Colonic mucosa (tissue), 4 donors: ENCODE measurements at regions not wholly inside any gene's neighbourhood (a gene's known extent, or its start where the extent isn't known, plus 50 kb on each side); places are given as distances from the start of the nearest gene placed in this dataset.

Source experiments
- DNase-seq: peaks from one replicate; pipeline ENCODE4 v3.0.0-alpha.2; 2020
- H3K27ac ChIP-seq: fragments of 200-600 bp; one replicate; pipeline ENCODE4 v1.8.0; 2021
- H3K27me3 ChIP-seq: fragments of 200-600 bp; one replicate; pipeline ENCODE4 v1.8.0; 2021
- H3K36me3 ChIP-seq: fragments of 200-600 bp; one replicate; pipeline ENCODE4 v1.8.0; 2021
- H3K4me1 ChIP-seq: fragments of 200-600 bp; one replicate; pipeline ENCODE4 v1.8.0; 2021; ENCODE audit warnings: mild to moderate bottlenecking
- H3K4me3 ChIP-seq: fragments of 200-600 bp; one replicate; pipeline ENCODE4 v1.8.0; 2021
- H3K9ac ChIP-seq, 2 donors: one replicate each; pipeline ENCODE4 v1.7.0; 2013; ENCODE audit warnings: control low read depth in 2 of 2, low read depth in 2 of 2, low read length in 2 of 2
- H3K9me3 ChIP-seq: fragments of 200-600 bp; one replicate; pipeline ENCODE4 v1.8.0; 2021
- CTCF ChIP-seq: fragments of 200-600 bp; IDR thresholded peaks from one replicate; pipeline ENCODE4 v1.8.0; 2022; ENCODE audit warnings: antibody characterized with exemption, mild to moderate bottlenecking
- intact Hi-C: fragments of 100-400 bp; cut with DNase I; formaldehyde crosslinking; loops from one replicate; pipeline ENCODE4 v1.14.1; 2022
- donor health status: healthy.
- donor health status: DM: no; HTN: no; CAD: no.
- donor health status: DM: no; HTN: no; CAD: no.

DNA sequence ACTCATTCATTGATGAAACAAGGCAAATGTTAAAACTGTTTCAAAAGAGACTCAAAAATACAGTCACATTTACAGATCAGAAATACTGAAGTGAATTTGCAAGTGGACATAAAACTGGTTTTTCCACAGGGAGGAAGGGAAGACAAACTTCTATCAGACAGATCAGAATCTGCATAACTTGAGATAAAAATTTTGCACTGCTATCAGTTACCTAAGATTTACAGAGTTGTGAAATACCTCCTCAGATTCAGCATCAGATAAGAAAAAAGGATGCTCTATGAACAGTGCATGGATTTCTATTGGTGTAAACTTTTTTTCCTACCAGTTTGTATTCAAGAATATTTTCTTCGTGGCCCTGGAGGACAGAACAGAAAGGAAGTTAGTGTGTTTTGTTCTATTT is 575.4 kb downstream of the RWDD3 start:
- no peak for DNase-seq
- no peaks in the 10 kb centered on the region for H3K9me3 ChIP-seq
- no peaks in the 10 kb centered on the region for H3K36me3 ChIP-seq
- H3K9ac ChIP-seq, result no peak overlapping the region
- no peak overlapping the region for H3K4me3 ChIP-seq
- no peaks in the 10 kb centered on the region for H3K27me3 ChIP-seq
- no peak for TF ChIP-seq CTCF
- intact Hi-C loops, result no loop called here
- H3K4me1 ChIP-seq, result no peaks in the 10 kb centered on the region
- H3K27ac ChIP-seq, result no peak overlapping the region

DNA sequence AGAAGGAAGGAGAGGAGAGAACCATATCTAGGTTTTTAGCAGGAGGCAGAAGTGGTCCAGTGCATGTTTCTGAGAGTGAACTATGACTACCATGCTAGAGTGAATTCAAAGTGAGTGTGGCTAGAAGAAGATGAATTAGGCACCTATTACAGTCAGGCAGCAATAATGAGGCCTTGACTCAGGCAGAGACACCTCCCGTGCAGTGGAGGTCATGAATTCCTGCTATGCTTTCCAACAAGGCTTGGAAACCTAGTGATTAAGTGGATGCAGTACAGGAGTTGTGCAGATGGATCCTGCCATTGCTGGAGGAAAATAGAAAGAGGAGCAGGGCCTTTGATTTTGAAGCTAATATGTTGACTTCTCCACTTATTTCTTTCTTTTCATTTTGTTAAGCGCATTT is 581.5 kb downstream of the RWDD3 start:
- Histone ChIP-seq H3K27ac (no peak overlapping the region), H3K27me3 (no peaks in the 10 kb centered on the region), H3K36me3 (no peaks in the 10 kb centered on the region), H3K4me3 (no peak overlapping the region), H3K9me3 (no peaks in the 10 kb centered on the region), H3K9ac (no peak overlapping the region), H3K4me1 (no peaks in the 10 kb centered on the region)
- TF ChIP-seq CTCF, result no peak
- intact Hi-C loops, result no loop called here
- no peak for DNase-seq

DNA sequence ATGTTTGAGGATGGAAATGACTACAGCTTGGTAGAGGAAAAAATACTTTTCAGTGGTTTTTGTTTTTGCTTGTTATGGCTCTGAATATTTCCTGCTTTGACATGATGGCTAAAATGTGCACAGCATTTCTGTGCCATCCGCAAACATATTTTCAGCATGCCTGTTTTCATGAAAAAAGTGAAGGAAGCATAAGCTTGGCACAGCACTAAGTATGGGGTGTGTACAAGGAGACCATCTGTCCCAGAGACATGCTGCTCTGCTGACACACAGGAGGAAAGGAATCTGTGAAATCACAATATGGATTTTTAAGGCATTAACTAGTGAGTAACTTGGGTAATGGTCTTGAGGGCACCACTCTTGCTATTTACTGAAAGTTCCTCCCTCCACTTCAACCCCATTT is 595.5 kb downstream of the RWDD3 start:
- Histone ChIP-seq H3K4me1 (no peaks in the 10 kb centered on the region), H3K27me3 (no peaks in the 10 kb centered on the region), H3K27ac (no peak overlapping the region), H3K36me3 (no peaks in the 10 kb centered on the region), H3K9me3 (no peaks in the 10 kb centered on the region), H3K9ac (no peak overlapping the region), H3K4me3 (no peak overlapping the region)
- intact Hi-C loops, result no loop called here
- DNase-seq, result no peak
- no peak for TF ChIP-seq CTCF

DNA sequence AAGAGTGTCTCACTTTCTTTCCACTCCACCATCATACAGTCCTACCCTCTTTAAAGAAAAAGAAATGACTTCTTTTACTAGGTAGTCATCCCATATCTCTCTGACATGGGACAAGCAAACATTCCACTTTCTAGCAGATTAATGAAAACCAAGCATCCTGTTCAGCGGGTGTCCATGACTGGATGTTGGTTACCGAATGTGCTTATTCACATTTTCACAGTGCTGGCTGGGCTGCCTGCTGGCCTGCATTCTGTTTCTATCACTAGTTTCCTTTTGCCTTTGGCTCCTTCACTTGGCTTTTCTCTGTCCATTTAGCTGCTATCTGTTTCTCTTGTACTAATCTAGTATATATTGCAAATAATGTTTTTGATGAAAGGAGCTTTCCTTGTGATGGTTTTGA is 598.4 kb downstream of the RWDD3 start:
- Histone ChIP-seq H3K4me3 (no peak overlapping the region), H3K9me3 (no peaks in the 10 kb centered on the region), H3K27me3 (no peaks in the 10 kb centered on the region), H3K9ac (no peak overlapping the region), H3K36me3 (no peaks in the 10 kb centered on the region), H3K4me1 (no peaks in the 10 kb centered on the region), H3K27ac (no peak overlapping the region)
- no peak for TF ChIP-seq CTCF
- DNase-seq, result no peak
- intact Hi-C loops, result no loop called here

GRCh38 chr1:95849439-95849838 is 615.4 kb downstream of the RWDD3 start:
- no peak overlapping the region for H3K9ac ChIP-seq
- DNase-seq, result no peak
- no peaks in the 10 kb centered on the region for H3K9me3 ChIP-seq
- intact Hi-C loops, result no loop called here
- no peaks in the 10 kb centered on the region for H3K27me3 ChIP-seq
- no peak overlapping the region for H3K27ac ChIP-seq
- H3K36me3 ChIP-seq, result no peaks in the 10 kb centered on the region
- H3K4me3 ChIP-seq, result no peak overlapping the region
- TF ChIP-seq CTCF, result no peak
- no peaks in the 10 kb centered on the region for H3K4me1 ChIP-seq

DNA sequence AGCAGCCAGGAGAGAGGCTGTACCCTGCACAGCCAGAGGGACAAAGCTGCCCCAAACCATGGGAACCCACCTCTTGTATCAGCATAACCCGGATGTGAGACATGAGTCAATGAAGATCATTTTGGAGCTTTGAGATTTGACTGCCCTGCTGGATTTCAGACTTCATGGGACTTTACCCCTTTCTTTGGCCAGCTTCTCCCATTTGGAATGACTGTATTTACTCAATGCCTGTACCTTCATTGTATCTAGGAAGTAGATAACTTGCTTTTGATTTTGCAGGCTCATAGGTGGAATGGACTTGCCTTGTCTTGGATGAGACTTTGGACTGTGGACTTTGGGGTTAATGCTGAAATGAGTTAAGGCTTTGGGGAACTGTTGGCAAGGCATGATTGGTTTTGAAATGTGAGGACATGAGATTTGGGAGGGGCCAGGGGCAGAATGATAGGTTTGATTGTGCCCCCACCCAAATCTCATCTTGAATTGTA is 616.2 kb downstream of the RWDD3 start:
- DNase-seq, result no peak
- no peaks in the 10 kb centered on the region for H3K9me3 ChIP-seq
- H3K9ac ChIP-seq, result no peak overlapping the region
- no peak for TF ChIP-seq CTCF
- intact Hi-C loops, result no loop called here
- H3K36me3 ChIP-seq, result no peaks in the 10 kb centered on the region
- H3K4me3 ChIP-seq, result no peak overlapping the region
- H3K27ac ChIP-seq, result no peak overlapping the region
- H3K4me1 ChIP-seq, result no peaks in the 10 kb centered on the region
- H3K27me3 ChIP-seq, result no peaks in the 10 kb centered on the region
